NCI-H146 treated with DMSO at 0.1 percent for 48 hours (cell line): ENCODE measurements at regions not wholly inside any gene's neighbourhood (a gene's known extent, or its start where the extent isn't known, plus 50 kb on each side); places are given as distances from the start of the nearest gene placed in this dataset.
A peak's percentile ranks its signal among the peaks of the same experiment; 100 is the strongest.
"Not testable (repeated sequence)": the region's sequence is repeated elsewhere in the genome, so short reads cannot be mapped to it uniquely, and the experiment has no call there.

Source experiments
- DNase-seq: peaks from one replicate; lab custom pipeline; 2025; ENCODE audit not compliant: unreplicated experiment; lab: John Stamatoyannopoulos, UW

DNA sequence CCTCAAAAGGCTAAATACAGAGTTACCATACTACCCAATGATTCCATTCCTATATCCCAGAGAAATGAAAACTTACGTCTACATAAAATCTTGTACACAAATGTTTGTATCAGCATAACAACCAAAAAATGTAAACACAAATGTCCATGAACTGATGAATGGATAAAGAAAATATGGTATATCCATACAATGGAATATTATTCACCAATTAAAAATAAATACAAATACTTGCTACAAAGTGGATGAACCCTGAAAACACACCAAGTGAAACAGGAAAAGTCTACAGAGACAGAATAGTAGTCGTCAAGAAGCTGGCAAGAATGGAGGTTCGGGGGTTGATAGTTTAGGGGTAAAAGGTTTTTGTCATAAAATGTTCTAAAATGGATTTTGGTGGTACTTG, 54.0 kb upstream of the ANKRD28 start:
- DNase-seq: no peak

DNA sequence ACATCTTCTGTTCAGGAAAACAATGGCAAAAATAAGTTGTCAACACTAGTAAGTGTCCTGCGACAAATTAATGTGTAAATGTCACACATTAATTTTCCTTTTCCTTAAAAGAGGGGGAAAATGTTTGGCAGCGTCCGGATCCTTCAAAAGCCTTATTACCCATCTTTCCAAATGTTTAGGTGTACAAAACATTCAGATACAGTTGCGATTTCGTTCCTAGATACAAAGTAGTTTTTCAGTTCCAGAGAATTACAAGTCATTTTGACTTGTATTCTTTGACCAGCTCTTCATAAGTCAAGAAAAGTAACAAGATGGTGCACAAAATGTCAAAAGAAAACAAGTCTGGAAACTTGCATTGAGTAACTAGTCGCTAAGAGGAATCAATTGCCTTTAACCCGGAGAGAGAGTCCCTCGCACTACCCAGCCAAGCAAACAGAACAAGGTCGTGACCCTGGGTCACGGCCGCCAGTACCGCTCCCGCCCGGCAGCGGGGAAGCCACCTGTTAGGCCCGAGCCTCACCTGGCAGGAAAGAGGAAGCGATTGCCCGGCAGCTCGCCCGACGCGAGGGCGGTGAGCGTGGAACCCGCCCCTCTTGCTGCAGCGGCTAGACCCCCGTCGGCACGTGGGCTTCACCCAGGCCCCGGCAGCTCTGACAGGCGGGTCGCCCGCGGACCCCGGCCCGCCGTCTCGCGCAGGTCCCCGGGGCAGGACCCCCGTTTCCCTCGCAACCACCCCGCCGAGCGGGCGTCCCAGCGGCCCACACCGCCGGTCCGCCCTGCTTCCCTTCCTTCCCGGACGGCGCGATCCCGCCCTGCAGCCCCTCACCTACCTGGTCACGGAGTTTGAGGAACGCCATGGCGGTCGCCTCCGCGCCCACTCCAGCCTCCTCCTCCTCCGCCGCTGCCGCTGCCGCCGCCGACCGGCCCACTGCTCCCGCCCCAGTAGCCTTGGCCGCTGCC, 61.0 kb upstream of the ANKRD28 start:
- peak; percentile 22 for DNase-seq

DNA sequence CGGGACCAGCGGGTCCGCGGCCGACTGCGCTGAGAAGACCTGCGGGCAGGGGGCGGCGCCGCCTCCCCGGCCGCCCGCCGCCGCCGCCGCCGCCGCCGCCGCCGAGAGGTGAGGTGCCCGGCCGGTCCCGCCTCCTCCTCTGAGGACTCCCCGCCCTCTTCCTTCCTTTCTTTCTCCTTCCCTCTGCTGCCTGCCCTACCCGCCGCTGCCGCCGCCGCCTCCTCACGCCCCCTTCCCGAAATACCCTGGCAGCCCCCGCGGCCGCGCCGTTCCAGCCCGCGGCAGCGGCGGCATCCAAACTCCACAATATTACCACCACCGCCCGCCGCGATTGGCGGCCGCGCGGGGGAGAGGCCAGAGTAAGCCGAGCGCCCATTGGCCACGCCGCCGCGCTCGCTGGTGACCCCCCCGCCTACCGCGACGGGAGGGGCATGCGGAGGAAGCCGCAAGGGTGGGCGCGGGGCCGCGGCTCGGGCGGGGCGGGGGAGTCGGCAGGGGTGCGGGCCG, 61.8 kb upstream of the ANKRD28 start:
- peak; percentile 71 for DNase-seq

DNA sequence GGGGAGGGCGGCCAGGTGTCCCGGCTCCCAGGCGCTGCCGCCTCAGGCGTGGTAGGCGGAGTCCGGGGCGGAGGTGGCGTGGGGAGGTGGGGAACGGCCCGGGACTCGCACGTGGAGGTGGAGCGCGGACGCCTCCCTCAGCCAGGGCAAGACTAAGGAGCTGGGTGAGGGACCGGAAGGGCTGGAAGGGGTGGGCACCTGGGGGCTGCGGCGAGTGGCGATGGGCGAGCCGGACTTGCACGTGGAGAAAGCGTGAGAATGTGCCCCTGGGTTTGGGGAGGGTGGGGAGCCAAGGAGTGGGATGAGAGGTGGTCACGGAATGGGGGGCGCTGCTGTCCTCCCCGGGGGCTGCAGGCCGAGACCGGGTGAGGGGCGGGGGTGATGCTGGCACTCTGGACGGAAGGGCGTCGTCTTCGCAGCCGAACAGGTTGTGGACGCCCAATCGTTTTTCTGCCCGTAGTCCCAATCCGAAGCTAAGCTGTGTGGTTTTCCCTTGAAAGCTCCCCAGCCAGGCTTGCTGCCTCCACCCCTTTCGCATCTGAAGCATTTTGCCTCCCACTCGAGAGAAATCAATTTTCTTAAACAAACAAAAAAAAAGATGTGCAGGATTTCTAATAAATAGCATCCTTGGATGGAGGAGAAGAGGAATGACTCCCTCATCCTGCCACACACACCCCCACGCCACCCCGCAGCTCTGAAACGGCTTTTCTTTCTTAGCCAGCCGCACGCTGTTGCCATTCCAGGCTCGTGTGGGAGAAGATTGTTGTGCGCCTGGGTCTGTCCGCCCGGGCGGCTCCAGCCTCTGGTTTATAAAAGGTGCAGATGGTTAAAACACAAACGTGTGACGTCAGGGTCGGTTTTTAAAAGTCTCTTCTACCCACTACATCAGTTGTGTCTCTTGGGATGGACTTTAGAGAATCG, 62.5 kb upstream of the ANKRD28 start:
- peak; percentile 71 for DNase-seq

DNA sequence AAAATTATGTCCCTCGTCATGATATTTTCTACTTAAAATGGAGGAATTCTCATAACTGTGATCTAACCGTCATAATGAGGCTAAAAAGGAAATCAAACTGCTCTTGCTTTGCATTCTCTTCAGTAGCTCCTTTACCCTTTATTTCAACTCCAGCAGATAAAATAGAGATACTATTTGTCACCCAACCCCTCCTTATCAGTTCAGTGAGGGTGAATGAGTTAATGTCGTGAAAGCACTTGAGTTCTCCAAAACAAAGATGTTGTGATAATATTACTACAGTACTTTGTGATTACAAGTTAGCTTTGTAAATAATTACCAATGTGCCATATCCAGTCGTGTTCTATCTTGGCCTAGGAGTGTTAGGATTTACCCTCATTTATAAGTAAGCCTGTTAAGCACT, 63.4 kb upstream of the ANKRD28 start:
- no peak for DNase-seq

DNA sequence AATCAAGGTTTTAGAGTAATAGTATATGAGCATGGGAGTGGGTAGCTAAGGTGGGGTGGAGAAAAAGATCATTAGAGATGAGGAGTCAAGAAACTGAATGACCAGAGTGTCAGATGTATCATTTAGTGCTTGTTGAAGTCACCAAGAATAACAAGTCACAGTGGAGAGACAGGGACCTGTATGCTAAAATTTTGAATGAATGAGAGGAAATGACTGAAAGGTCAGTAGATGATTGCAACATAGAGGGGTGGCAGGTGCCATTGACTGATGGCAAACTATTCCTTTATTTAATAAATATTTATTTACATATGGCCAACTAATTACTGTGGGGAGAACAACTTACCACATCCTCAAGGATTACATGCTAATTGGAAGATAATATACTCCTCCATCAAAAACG, 75.0 kb upstream of the ANKRD28 start:
- no peak for DNase-seq

DNA sequence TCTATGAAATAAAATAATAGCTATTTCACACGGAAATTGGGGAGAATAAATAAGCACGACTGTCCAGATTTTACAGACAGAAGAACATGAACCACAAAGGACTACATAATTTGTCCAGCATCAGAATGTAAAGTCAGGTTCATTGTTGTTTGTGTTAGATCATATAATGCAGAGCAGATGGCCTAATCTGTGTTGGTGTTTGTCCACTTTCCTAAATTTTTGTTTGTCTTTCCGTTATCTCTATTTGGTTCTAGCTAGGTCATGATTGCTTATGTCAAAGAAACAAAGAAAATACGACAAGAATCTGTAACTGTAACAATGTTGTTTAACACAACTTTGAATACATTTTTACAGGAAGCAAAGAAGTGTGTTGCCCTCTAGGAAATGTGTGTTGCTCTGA, 75.6 kb upstream of the ANKRD28 start:
- DNase-seq: no peak

DNA sequence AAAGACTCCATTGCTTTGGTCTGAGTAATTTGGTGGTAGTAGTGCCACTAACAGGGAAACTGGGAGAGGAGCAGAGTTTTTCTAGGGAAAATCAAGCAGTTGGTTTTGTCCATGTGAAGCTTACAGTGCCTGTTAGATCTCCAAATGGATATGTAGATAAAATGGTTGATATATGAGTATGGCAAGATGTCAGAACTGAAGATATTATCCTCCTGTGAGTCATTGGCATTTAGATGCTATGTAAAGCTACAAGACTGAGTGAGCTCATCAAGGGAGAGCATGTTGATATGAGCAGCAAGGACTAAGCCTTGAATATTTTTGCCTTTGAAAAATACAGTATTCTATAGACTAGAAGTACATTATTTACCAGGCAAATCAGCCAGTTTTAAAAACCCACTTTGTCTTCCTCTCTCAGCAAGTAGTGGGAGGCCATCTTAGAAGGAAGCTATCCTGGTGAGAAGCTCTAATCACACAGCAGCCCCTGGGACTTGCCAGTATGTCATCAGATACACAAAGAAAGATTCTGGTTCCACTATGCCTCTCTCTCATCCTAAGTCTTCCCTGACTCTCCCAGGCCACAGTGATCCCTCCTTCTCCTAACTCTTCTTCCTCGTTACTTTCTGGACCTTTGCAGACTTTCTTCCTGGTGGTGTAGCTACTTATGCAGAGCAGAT, 77.4 kb upstream of the ANKRD28 start:
- DNase-seq: no peak

DNA sequence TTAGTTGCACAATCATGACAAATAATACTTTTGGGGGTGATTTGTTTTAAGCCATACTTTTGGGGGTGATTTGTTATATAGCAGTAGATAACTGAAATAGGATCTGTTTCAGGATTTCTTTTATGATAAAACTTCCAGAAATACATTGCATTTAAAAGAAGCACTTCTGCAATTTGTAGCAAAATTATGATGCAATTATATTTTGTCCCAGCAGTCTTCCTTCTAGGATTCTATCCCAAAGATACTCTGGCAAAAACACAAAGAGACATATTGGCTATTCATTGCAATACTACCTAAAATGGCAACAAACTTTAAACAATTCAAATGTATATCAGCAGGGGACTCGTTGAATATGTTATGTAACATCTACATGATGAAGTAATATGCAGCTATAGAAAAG, 78.9 kb upstream of the ANKRD28 start:
- no peak for DNase-seq

DNA sequence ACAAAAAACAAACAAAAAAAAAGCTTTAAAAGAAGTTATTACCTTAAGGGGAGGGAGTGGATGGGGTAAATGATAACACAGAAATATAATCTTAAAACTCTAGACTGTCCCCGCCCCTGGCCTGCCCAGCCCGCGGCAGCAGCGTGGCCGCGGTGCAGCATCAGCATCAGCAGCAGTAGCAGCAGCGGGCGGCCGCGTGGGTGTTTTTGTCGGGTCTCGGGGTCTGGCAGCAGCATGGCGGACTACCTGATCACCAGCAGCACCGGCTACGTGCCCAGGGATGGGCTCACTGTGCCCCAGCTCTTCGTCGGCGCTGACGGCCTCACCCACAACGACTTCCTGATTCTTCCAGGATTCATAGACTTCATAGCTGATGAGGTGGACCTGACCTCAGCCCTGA, 80.0 kb upstream of the ANKRD28 start:
- DNase-seq: no peak

DNA sequence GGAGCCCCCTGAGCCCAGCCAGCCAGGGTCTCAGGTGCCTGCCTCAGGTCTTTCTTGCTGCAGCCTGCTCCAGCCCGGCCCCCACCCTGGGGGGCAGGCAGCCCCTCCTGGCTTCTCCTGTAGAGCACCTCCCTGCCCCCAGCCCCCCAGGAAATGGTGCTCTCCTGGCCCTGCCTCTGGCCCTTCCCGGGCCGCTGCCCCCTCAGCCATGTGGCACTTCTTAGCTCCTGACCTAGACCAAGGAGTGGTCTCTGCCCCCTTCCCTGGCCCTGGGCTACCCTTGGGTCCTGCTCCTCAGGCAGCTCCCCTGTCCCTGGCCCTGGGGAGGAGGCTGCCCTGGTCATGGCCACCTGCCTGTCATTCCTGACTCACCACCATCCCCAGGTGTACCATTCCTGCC, 82.0 kb upstream of the ANKRD28 start:
- DNase-seq: not testable (repeated sequence)

DNA sequence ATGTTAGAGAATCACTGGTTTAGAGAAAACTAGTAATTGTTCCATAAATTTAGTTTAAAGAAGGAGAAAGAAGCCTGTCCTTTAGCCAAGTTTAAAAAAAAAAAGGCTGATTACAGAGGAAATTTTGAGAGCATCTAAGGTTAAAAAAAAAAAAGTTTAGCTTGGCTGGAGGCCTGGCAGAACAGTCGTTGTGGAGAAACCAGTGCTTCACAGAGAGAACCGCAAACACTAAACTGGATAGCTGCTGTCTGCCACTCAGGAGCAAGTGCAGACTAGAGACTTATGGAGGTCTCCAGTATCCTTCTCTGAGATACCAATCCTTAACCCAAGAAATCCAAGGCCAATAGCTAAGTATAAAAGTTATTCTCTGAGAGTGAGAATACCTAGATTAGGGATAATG, 84.8 kb upstream of the ANKRD28 start:
- DNase-seq: no peak

DNA sequence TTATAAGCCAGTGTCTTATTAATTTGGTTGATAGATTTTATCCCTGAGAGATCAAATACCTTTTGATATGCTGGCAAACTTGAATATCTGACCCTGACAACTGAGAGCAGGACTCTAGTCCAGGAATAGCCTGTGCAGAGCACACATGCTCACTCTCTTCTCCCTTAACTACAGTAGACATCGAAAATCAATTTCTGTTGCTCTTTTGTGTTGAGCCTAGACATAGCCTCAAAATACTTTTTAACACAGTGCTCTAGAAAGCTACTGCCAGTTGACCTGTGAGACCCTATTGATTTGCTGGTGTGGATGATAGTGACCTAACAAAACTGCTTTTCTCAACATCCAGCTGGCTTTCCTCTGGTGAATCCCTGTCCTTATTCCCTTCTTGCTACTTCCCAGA, 86.4 kb upstream of the ANKRD28 start:
- no peak for DNase-seq

DNA sequence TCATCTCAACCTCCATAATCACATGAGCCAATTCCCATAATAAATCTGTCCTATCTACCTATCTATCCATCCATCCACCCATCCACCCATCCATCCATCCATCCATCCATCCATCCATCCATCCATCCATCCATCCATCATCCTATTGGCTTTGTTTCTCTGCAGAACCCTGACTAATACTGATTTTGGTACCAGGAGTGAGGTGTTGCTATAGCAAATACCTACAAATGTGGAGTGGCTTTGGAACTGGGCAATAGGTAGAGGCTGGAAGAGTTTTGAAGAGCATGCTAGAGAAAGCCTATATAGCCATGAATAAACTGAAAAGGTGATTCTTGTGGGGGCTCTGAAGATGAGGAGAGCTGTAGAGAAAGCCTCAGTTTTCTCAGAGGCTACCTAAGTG, 88.7 kb upstream of the ANKRD28 start:
- no peak for DNase-seq

DNA sequence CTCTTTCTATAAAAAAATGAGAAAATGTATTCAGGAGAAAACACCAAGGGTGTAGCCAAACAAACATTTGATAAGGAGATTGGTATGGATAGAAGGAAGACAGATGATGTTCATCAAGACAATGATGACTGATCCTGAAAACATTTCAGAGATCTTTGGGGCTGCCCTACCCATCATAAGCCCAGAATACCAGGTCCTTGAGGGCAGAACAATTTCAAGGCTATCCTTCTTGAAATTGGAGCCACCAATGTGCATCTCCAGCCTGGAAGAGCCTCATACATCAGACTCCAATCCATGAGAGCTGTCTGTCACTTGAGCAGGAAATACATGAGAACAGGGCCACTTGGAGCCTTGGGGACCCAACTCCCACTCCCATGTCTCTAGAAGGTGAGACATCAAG, 89.5 kb upstream of the ANKRD28 start:
- DNase-seq: no peak

DNA sequence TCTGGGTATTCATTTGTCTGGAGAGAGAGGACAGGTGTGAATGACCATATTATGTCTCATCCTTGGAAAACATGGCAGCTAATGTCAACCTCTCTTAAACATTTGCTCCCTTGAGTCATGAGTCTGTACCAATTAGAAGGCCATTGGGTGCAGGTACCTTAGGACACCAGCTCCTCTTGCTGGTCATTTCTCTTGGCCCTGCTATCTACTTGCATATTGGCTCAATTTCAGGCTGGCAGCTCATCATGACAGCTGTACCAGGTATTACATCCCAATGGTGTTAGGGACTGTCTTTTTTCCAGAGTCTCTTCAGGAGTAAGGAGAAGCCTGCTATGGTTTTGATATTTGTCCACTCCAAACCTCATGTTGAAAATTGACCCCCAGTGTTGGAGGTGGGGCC, 92.2 kb upstream of the ANKRD28 start:
- no peak for DNase-seq

DNA sequence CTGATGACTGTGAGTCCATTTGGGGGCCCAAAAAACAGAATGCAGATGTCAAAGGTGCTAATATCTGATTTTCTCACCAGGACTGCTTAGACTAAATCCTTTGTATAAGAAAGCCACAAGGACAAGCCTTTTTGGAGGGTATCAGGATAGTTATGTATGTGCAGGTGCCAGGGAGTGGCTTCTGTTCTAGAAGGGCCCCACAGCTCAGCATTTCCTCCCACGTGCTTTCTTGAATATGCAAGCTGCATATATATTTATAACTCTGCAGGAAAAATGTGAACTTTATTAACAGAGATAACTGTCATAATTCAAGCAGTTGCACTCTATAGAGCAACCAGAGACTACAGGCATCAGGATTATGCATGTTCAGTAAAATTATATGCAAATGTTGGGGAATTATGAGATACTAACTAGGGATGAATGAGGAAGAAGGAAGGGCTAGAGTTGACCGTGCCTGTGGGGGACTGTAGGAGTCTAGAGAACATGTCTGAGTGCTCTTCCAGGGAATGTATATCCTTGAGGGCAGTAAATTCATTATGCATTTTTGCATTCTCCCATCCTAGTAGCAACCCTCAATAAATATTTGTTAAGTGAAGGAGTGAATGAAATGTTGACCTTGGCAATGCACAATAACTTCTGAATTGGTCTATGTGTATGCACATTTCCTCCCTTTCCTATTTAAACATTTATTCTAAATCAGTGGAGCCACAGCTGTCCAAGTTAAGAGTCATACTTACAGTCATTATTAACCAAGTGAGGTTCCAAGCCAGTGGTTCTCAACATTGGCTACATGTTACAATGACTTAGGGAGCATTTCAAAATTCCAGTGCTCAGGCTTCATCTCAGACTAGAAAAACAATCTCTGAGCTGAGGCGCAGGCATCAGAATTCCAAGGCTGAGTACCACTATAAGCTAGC, 94.8 kb upstream of the ANKRD28 start:
- no peak for DNase-seq

DNA sequence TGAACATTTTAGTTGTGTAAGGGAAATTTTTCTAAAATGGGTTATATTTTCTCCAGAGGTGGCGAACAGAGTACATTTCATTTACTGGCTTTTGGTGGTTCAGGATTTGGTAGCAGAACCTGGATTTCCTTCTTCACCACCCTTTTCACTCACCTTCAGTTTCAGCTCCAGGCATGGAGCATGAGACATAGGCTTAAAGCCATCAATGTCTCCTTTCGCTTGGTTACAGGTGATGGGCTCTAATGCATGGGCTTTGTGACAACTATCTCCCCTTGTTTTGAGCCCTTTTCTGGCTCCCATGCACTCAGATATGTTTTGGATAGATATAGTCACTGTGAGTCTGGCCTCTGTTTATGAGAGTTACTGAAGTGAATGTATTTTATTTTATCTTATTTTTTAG, 96.6 kb upstream of the ANKRD28 start:
- no peak for DNase-seq

DNA sequence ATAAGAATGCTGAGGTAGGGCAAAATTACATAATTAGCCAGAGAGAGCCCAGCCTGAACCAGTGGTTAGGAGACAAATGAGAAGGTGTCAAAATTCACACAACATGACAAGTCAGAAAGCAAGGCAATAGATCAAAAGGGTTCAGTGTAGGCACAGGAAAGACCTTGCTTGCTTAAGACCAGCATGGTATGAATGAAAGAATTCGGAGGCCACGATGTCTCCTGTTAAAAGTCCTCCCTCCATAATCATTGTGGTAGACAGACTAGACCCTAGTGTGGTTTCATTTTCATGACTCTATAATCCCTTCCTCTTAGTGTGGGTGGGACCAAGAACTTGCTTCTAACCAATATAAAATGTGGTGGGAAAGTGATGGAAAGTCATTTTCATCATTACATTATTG, 98.7 kb upstream of the ANKRD28 start:
- DNase-seq: no peak

DNA sequence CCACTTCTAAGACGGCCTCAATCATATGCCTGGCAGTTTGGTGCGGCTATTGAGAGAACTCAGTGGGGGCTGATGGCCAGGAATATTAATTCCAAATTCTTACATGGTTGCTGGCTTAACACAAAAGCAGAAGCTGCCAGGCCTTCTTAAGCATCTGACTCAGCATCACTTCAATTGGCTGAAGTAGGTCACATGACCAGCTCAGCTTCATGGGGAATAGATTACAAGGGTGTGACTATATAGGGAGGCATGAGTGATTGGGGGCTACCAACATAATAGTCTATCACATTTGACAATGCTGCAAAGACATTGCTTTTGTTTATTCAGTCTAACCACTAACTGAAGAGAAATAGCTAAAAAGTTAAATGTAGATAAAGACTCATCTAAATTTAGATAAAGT, 101.6 kb upstream of the ANKRD28 start:
- DNase-seq: no peak
